GM21528 (cell line): ENCODE measurements at regions not wholly inside any gene's neighbourhood (a gene's known extent, or its start where the extent isn't known, plus 50 kb on each side); places are given as distances from the start of the nearest gene placed in this dataset.

Experiments
- ATAC-seq: cut with Tn5 transposase; IDR thresholded peaks from one replicate; pipeline ENCODE4 v1.9.1; 2021; ENCODE audit warnings: mild to moderate bottlenecking, moderate library complexity; ENCODE audit not compliant: unreplicated experiment, low FRiP score

DNA sequence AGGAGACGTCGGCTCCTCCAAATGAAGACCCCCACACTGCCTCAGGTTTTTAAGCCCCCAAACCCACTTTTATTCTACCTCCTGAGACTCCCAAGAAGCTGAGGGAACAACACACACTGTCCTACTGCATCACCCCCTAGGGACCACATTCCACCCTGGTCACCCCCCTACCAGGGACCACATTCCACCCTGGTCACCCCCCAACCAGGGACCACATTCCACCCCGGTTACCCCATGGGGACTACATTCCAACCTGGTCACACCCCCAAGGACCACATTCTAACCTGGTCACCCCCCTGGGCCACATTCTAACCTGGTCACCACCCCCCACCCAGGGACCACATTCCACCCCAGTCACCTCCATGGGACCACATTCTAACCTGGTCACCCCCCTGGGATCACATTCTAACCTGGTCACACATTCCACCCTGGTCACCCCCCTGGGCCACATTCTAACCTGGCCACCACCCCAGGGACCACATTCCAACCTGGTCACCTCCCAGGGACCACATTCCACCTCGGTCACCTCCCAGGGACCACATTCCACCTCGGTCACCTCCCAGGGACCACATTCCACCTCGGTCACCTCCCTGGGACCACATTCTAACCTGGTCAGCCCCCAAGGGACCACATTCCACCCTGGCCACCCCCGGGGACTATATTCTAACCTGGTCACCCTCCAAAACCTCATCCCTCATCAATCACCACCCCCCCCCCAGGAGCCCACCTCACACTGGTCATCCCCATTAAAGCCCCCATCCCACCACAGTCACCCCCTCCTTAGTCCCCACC lies 587.6 kb downstream of the NPHP4 start:
- no peak for ATAC-seq

DNA sequence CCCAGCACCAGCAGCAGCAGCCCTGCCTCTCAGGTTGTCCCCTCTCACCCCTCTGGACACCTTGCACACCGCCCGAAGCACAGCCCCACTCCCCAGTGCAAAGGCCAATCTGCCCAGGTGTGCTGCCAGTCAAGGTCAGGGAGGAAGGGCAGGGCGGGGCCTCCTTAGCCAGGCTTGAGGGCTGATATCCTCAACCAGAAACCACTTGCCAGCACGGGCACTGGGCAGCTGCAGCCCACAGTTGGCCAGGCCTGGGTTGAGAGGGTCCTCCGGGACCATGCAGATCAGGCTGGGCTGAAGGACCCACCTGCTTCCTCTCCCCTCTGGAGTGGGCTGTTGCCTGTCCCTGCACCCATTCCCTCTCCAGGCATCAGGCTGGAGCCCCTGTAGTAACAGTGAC lies 588.3 kb downstream of the NPHP4 start:
- ATAC-seq = no peak

DNA sequence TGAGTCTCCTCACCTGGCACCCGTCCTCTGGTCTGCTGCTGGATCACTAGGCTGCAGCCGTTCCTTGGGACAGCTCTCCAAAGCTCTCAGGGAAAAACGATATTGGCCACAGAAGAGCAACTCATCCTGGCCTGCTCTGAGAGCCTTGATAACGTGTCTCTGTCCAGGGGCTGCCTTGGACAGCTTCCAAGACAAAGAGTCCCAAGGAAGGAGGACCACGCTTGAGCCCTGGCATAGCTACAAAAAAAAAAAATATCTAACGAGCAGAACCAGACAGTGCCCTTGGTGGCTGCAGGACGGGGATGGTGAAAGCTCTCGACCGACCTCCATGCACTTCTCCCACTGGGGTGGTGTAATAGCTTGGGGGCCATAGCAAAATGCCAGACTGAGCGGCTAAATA lies 589.6 kb downstream of the NPHP4 start:
- no peak for ATAC-seq

DNA sequence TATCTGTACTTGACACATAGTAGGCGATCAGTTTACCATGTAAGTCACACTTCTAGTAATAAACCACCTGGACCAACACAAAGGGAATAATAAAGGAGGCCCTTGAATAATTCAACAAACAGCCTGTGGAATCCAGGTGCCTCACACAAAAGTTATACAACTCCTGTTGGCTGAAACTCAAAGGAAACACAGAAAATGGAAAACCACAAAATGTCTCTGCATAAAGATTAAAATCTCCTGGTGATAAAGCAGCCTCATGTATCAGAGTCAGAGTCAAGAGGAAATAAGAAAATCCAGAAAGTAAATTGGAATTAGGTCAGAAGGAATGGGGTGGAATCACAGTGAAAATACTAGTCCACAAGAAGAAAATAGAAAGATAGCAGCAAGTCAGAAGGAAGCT lies 592.5 kb downstream of the NPHP4 start:
- ATAC-seq = no peak

DNA sequence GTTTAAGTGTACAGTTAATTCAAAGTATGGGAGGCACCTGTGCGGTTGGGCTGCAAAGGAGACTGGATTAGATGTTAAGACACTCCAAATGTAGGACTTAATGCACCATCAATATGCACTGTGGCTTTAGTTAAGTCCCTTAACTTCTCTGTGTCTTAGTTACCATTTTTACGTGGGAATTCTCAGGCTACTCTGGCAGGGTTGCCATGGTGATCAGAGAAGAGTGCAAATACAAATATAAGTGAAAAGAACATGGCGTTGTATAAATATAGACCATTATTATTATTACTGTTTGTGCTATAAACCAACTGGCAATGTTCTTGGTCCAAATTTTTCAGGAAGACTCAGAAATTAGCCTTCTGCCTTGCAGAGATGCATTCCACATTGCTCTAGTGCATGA lies 595.6 kb downstream of the NPHP4 start:
- ATAC-seq = no peak

DNA sequence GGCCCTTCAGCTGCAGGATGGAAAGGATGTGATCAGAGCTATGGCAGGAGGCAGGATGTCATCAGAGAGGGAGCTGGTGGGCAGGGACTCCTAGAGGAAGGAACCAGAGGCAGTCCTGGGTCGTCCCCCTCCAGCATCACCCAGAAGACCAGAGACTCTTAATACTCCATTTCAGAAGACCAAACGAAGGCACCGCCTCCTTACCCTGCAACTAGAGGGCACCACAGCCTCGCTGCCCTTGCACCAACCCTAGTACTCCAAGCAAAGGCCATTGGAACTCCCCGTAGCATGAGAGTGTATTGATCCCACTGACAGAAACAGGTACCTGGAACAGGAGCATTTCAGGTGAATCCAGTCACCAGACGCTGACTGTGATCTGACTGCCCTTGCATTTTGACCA lies 598.1 kb downstream of the NPHP4 start:
- ATAC-seq = no peak

DNA sequence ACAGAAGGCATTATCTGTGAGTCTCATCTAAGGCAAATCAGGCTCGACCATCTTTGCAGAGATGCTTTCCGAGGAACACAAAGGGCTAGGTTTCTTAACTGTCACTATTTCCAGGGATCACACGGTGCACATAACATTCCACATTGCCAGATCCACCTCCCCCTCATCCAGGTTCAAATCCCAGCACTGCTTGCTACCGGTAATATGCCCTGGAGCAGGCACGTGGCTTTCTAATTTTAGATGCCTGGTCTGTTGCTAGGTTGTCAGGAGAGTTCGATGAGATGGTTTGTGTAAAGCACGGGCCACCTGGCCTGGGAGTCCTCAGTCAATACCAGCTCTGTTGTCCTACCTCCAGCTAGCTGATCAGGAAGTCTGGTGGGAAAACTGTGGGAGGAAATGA lies 598.6 kb downstream of the NPHP4 start:
- no peak for ATAC-seq

DNA sequence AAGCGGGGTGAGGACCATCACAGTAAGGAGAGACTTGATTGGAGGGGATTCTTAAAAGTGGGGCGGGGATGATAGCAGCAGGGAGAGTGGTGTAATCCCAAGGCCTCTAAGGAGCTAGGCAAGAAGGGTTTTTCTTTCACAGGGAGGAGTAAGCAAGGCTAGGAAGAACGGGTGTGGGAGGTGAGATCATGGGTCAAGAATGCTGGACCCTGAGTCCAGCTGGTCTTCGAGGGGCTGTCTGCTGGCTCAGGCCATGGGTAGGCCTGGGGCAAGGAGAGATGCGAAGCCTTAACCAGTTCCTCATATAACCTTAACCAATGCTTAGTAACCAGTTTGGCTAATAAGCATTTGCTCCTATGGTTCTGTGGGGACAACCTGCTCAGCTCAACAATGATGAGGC lies 599.1 kb downstream of the NPHP4 start:
- ATAC-seq = no peak

DNA sequence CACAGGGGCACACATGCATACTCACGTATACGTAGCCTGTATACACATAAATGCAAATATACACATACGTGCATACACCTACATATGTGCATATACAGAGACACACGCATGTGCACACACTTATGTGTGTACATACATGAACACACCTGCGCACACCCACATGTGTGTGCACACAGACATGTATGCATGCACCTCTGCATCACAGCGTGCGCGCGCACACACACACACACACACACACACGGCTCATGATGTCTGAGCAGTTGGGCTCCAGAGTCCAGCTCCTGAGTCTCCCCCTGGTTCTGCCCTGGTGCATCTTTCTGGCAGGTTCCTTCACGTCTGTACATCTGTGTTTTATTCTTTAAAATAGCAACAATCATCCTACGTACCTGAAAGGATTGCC lies 600.5 kb downstream of the NPHP4 start:
- no peak for ATAC-seq

DNA sequence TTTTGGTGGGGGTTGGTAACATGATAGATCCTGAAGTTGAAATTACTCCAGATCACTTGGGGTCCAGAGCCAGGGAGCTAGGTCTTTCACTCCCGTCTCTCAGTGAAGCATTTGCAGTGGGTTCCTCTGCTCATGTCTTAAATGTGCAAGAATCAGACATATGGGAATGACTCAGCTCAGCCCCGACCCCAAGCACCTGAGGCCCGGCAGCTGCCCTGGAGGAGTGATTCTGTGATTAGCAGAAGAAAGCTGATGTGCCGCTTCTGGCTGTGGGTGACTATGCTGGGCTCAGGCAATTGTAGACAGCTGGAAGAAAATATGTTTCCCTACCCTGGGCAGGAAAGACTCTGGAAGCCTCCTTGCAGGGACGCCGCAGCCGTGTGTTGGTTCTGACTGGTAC lies 601.7 kb downstream of the NPHP4 start:
- ATAC-seq = no peak

DNA sequence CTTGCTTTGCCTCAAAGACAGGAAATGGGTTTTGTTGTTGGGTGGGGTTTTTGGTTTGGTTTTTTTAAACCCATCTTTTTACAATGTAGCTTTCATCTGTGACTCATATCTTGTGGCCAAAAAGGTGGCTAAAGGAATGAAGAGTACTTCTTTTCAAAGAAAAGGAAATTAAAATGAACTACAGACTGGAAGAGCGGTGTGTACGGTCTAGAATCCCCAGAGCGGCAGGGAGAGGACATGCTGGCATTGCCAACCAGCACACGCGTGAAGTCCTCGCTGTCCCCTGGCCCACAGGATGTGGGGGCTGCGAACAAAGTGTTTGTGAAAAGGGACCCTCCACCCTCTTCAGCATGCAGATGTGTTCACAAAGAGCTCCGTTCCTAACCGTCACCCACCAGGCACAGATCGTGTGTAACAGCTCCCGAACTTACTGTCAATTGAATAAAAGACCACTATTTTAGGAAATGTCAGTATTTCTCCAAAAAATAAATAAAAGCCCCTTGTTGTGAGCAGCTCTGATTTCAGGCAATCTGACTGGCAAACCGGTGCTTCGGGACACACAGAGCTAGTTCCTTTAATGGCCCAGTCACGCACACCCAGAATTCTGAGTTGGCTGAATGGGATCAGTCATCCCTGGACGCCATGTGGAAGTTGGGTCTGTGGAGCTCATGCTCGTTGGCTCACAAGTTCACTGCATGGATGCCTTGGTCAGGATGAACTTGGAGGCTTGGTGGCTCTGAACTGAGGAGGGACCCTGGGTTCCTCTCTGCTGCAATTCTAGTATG lies 602.9 kb downstream of the NPHP4 start:
- ATAC-seq = no peak

DNA sequence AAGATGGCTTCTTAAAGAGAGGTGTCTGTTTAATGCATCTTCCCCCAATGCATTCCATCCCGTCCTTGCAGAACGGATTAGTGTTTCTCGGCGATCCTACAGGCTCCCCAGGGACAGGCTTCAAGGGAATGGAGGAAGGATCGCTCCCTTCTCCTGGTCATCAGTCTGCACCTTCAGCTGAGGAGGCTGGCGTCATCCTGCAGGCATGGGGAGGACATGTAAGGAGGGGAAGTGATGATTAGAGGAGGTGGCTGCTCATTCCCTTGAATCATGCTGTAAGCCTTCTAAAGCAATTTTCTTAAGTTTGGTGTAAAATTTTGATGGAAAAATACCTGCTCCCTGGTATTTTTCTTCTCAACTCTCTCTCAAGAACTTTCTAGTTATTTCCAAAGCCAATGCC lies 603.6 kb downstream of the NPHP4 start:
- ATAC-seq = no peak

DNA sequence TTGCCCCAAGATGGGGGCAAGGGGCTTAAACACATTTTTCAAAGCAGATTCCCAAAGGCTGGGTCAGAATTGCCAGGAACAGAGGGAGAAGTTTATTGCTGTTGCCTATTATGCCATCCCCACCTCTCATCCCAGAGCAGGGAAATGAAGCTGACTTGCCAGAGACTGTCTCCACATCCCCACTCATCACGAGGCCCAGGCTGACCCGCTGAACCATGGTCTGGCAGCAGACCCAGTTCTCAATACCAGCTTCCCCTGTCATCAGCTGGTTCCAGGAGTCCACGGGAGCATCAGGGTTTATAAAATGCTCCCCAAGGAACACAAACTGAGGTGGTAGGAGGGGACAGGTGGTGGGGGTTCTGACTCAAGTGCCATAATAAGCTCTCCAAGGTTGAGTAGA lies 605.9 kb downstream of the NPHP4 start:
- no peak for ATAC-seq

DNA sequence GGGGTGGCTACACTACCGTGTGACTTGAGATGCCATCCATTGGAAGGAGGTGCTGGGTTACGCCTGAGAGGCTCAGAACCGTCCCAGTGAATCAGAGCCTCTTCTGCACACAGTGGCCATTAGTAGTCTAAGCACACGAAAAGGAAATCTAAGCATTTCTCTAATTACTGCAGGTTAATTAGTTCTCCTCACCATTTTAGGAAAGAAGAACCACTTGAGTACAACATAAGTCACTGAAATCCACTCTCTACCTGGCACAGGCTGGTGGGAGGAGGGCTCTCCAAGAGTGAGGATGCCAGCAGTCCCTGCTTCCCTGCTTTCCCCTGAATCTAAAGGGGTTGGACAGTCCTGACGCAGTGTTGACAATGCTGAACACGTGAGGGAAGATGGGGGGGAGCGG lies 606.3 kb downstream of the NPHP4 start:
- no peak for ATAC-seq

DNA sequence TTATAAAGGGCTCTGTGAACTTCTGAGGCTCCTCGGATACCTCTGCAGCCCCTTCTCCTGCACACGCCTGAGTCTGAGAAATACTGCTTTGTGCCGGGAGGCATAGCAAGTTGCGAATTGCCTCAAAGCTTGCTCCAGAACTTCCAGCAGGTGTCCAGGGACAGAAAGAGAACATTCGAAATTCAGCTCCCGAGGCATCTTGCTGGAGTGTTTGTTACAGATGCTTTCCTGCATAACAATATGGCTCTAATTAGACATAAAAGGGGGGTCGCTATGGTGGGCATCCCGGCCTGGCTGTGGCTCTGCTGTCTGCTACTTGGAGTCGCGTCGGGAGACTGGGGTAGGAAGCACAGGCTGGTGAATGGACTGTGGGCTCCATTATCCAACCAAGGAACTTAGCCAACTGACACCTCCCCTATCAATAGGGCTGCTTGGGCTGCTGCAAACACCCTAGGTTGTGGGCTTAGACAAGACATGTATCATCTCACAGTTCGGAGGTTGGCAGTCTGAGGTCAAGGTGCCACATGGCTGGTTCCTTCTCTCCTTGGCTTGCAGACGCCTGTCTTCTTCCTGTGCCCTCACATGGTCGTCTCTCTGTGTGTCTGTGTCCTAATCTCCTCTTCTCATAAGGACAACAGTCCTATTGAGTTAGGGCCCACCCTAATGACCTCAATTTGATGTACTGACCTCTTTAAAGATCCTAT lies 607.0 kb downstream of the NPHP4 start:
- no peak for ATAC-seq

DNA sequence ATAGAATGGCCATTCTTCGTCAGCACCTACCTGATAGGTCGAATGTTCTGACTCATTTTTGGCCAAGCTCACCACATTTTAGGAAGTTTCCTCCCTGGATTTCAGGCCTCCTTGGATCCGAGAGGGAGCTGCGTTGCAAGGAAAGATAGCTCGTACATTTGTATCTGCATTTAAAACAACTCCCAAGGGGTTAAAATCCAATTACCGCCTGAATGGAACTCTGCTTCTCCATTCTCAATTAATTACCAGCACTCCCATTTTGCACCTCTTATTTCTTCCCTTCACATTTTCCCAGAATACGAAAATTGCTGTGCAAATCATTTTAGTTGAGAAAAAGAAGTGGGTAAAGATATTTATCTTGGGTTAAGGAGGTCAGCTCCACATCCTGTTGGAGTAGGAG lies 610.7 kb downstream of the NPHP4 start:
- no peak for ATAC-seq

DNA sequence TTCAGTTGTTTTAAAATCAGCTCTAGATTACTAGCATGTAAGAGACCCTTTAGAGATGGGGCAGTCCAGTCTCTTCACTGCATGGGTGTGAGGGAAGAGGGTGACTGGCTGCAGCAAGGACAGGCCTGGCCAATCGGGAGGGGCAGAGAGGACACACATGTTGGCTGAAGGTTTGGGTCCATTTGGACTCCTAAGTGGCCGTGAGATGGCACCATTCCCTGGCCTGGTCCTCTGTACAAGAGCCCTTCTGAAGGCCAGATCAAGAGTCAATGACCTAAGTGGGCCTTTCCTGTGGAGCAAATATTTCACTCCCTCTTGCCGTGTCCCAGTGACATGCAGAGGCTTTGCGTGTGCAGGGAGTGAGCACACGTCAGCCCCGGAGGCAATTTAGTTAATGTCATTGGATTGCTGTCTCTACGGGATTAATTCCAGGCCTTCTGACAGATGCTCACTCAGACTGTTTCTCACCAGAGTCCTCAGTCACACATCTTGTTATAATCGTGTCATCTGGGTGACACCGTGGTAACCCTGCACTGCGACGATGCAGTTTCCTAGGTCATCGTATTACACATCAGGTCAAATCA lies 613.0 kb downstream of the NPHP4 start:
- ATAC-seq = no peak

DNA sequence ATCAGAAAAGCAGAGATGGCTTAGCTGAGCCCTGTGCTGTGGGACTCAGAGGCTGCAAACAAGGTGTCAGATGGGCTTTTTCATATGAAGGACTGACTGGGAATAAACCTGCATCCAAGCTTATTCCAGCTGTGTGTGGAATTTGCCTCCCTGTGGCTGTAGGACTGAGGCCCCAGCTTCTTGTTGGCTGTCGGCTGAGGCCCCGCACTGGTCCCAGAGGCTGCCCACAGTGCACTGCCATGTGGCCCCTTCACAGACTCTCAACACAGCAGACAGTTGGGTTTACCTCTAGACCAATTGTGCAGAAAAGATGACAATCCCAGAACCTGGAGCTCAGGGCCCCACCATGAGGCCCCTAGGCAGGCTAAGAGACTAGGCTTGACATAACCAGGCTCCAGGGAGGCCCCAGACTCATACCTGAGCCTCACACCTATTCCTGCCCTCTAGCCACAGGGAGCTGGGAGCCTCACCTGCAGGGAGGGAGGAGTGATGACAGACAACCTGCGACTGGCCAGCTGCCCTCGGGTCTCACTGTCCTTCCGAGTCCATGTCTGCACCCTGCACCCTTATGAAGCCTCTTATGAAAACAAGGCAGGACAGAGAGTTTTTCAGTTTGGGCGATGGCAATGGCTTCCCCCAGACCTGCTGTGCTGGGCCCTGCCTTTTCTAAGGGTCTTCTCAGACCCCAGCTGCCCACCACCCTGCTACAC lies 615.5 kb downstream of the NPHP4 start:
- no peak for ATAC-seq

DNA sequence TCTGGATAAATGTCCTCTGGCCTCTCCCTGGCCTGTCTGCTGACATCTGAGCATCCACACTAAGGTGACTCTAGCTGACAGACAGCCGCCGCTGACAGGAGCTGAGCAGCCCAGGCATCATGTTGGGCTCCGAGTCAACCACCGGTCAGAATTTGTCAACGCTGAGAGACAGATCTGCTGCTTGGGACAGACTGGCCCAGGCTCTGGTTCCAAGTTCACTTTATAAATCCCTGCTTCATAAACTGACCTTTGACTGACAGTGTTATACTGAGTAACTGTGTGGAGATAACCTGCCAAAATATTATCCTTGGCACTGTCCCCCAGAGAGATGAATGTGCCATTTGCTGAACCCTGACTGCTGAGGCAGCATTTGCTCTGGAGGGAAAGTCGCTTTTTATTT lies 616.7 kb downstream of the NPHP4 start:
- ATAC-seq = no peak

DNA sequence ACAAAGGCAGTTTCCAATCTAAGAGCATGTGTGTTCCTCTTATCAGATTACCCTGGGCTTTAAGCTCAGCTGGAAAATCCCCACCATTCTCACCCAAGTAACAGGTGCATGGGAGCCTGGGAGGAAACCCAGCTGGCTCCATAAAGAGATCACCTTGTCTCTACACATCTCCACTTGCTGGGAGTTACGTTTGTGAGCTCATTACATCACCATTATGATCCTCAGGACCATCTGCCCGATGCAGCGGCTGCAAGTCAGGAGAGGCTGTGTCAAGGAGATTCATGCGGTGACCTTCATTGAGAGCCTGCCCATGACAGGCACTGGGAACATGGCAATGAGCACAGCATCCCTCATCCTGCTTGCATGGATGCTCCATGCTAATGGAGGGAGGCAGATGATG lies 618.0 kb downstream of the NPHP4 start:
- no peak for ATAC-seq

DNA sequence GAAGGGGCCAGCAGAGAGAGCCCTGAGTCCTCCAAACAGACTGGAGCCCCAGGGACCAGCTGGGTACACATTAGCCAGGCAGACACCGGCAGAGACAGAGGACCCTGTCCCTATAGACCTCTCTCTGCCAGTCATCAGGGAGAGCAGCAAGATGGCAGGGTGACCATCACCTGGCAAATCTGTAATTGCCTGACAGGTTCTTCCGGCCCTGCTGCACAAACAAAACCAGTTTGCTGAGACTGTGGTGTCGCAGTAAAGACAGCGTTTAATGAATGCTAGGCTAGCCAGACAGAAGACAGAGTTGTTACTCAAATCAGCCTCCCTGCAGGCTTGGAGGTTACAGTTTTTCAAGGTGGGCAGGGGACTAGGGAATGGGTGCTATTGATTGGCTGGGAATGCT lies 618.9 kb downstream of the NPHP4 start:
- no peak for ATAC-seq
